RKO (cell line): ENCODE measurements at regions not wholly inside any gene's neighbourhood (a gene's known extent, or its start where the extent isn't known, plus 50 kb on each side); places are given as distances from the start of the nearest gene placed in this dataset.

ENCODE experiments used
- DNase-seq: peaks from one replicate; pipeline ENCODE4 v3.0.0-alpha.2; 2016; ENCODE audit warnings: low spot score

DNA sequence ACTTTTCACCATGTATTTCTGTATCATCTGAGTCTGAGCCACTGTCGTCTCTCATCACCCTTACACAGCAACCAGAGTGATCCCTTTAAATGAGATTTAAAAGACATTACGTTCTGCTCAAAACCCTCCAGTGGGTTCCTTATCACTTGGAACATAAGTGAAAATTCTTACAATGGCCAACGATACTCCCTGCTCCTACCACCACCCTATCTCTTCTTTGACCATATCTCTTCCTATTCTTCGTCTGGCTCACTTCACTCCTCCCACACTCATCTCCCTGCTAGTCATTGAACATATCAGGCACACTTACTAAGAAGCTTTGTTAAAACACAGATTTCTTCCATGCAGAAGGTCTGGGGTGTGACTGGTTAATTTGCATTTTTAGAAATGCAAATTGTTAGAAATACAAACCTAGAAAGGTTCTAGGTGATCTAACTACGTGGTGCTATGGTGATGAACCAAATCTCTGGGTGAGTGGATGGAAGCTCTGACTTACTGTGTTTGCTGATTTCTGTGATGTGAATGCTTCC is 166.6 kb upstream of the CD180 start:
- DNase-seq = no peak

DNA sequence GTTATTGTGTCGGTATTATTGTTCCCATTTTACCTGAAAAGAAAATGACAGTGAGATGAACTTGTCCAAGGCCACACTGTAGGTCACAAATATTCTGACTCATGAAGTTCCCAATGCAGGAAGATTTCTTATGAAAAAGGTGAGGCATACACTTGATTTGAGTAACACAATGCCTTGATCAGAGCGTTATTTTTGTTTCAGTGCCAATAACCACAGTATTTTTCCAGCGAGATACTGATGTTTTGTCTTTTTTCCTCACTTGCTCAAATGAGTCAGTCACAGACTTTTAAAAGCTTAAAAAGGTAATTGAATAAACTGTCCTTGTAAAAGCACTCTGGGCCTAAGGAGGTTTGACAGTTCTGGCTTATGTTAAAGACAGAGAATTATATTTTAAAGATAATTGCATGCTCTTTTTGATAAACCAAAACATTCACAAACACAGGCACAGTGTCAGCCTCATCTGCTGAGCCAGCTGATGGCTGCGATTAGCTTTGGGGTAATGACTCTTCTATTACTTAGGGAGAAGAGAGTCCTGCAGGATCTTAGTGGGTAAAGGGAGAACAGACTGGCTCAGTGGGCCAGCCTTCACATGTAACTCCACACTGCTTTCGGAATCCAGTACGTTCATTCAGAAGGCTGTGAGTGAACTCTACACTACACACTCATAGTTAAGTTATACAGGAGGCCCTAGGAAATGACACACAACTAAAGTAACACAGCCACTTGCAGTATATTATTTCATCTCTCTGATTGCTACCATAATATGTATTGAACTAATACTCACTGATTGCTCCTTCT is 165.5 kb upstream of the CD180 start:
- no peak for DNase-seq

DNA sequence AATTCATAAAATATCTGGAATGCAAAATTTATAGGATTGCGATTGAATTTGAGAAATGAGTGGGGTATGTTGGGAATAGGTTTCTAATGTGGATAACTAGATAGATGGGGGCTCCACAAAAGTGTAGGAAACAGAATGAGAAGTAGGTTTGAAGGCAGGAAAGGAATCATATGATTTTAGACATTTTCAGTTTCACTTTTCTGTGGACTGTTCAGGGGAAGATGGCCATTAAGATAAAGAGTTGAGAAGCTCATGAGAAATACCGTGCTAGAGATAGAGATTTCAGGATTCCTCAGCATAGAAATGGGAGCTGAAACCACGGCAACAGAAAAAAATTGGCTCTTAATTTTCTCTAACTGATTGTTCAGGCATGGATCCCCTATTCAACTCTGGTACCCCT is 163.4 kb upstream of the CD180 start:
- no peak for DNase-seq

DNA sequence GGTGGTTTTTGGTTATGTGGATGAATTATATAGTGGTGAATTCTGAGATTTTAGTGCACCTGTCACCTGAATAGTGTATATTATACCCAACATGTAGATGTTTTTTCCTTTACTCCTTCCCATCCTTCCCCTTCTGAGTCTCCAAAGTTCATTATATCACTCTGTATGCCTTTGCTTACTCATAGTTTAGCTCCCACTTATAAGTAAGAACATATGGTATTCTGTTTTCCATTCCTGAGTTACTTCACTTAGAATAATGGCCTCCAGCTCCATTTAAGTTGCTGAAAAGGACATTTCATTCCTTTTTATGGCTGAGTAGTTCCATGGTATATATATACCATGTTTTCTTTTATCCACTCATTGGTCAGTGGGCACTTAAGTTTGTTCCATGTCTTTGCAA is 161.6 kb upstream of the CD180 start:
- no peak for DNase-seq

DNA sequence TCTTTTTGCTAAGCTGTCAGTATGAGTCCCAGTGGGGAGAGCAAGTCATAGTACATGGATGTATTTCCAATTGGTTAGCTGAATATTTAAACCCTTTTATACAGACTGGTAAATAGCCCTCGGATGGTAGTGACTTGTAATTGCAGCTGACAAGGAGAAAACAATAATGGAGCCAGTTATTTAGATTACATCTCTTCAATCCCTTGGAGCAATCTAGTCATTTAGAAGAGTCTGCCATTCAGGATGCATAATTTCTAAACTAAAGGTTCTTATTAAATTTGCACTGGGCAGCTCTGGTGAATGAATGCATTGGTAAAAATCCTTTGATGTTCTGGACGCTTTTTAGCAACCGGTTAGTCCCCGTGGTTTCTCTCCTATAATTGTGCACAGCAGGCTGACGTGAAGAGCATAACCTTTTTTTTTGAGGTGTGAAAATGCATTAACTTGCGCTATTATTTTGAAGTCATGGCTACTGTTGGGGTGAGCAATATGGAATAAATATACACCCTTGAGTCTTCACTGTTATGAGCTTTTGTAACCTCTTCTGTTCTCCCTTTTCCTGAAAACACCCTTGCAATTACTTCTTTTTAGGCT is 158.6 kb upstream of the CD180 start:
- DNase-seq = peak; percentile 3

DNA sequence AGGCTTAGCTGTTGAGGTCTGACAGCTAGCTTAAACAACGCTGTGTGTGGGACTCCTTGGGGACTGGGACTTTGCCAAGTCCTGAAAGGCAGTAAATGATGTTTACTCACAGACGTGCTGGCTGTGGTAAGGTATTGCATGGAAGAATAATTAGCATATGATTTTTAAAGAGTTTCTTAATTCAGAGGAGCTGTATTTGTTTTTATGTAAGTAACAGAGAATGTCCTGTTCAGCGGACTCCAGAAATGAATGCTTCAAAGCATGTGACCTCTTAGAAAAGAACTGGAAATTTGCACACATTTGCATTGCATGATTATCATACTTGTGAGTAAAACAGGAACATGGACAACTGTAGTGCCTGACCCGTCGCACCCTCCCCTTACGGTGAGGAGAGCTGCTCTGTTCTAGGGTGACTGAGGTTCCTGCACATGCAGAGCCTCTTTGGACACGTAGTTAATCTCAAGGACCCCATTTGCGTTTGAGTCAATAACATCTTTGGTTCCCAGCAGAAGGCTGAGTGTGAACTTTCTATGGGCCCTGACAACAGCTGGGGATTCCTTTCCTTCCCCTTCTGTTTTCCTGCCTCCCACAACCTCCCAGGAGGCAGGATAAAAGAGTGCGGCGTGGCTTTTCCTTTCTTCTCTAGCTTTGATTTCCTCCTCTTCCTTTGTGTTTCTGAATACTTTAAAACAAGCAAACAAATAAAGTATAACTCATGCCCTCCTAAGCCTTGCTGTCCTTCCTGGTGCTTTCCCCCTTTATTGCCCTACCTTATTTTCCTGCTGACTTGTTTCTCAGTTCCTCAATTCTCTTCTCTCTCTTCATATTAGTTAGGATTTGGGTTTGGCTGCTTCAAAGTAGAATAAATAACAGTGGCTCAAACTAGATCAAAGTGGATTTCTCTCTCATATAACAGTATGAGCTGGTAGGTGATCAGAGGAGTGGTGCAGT is 157.2 kb upstream of the CD180 start:
- DNase-seq = no peak

DNA sequence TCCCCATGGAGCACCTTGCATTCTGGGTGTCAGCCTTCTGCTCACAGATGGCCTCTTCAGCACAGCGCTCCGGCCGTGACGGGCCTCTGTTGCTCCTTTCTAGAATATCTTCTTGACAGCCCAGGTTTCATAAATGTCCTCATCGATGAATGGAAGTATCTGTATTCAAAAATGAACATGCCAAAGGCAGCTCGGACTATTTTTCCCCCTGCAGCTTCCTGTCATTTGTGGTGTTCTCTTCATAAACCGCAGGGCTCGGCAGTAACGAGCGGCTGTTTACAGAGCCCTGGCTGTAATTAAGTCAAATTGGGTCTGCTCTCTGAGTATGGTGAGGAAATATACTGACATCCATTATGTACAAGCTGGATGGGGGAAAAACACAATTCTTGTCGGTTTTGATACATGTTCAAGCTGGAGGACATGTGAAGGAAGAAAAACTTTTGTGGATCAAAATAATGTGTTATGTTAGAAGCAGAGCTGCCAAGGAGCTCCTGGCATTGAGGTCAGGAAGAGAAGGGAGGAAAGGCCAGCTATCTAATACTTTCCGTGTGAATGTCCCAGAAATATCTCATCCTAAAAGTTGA is 154.1 kb upstream of the CD180 start:
- DNase-seq = no peak

DNA sequence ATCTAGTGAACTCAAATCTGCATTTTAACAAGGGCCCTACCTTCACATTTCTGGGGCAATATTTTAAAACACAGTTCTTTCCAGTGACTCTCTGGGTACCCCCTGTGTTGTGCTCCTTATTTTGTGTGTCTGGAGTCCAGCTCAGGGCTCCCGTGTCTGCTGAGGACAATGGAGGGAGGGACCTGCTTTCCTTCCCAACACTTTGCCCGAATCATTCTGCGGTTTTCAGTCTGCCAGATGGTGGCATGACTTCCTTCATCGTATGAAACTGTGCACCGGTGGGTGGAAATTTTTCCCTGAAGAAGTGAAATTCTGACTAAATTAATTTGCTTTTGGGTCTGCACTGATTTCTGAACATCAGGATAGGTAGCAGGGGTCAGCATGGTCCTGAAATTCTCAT is 153.6 kb upstream of the CD180 start:
- no peak for DNase-seq

DNA sequence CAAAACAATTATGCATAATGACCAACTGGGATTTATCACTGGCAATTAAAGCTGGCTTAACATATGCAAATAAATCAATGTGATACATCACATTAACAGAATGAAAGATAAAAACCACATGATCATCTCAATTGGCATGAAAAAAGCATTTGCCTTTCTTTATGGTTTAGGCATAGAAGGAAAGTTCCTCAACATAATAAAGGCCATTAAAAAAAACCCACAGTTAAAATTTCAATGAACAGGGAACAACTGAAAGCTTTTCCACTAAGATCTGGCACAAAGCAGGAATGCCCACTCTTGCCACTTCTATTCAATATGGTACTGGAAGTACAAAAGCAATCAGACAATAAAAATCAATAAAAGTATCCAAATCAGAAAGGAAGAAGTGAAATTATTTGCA is 151.2 kb upstream of the CD180 start:
- no peak for DNase-seq

DNA sequence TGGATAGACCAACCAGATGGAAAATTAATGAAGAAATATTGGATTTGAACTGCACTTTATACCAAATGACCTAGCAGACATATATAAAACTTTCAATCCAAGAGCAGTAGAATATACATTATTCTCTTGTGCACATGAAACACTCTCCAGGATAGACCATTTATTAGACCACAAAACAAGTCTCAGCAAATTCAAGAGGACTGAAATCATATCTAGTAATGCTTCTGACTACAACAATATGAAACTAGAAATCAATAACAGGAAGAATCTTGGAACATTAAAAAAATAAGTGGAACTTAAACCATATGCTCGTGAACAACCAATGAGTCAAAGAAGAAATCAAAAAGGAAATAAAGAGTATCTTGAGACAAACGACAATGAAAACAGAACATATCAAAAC is 150.0 kb upstream of the CD180 start:
- DNase-seq = no peak

DNA sequence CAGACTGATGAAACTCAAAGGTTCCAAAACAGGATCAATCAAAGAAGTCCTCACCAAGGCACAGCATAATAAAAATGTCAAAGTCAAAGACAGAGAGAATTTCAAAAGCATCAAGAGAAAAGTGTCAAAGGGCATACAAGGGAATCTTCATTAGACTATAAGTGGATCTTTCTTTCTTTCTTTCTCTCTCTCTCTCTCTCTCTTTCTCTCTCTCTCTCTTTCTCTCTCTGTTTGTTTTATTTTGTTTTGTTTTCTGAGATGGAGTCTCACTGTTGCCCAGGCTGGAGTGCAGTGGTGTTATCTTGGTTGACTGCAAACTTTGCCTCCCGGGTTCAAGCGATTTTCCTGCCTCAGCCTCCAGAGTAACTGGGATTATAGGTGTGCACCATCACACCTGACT is 148.3 kb upstream of the CD180 start:
- no peak for DNase-seq

DNA sequence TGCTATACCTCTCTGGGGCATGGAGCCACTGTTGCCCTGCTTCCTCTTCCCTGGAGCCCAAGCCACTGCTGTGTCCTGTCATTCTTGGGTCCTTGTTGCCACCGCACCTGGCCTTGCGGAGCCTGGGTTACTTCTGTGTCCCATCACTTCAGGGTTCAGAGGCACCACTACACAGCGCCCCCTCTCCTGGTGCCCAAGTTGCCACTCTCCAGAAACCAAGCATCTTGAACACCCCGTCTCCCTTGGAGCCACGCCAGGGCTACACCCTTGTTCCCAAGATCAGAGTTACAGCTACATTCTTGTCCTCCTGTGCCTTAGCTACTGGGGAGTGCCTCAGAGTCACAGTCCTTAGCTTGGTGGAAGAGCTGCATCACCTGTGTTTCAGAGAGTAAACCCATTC is 147.2 kb upstream of the CD180 start:
- no peak for DNase-seq

DNA sequence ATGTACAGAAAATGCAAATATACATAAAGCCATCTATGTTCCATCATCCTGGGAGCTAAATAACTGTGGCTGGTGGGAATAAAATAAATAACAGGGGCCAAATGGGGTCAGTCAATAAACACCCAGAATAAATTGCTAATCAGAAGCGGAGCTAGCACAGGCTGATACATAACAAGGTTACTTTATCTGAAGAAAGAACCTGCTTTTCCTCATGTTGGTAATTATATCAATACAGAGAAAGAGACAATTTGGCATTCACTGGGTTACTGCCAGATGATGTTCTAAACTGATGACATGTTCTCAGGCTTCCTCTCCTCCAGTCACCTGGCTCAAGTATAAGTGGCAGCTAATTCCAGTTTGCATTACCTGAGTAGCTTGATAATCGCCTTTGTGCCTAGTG is 144.9 kb upstream of the CD180 start:
- no peak for DNase-seq

DNA sequence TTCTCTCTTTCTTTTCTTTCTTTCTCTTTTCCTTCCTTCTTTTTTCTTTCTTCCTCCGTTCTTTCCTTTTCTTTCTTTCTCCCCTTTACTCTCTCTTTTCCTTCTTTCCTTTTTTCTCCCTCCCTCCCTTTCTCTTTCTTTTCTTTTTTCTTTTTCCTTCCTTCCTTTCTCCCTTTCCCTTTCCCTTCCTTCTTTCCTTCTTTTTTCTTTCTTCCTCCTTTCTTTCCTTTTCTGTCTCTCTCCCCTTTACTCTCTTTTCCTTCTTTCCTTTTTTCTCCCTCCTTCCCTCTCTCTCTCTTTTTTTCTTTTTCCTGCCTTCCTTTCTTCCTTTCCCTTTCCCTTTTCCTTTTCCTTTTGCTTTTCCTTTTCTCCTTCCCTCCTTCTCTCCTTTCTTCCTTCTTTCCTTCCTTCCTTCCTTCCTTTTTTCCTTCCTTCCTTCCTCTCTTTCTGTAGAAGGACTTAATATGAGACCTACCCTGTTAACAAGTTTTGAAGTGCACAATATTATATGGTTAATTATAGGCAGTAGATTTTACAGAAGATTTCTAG is 142.7 kb upstream of the CD180 start:
- no peak for DNase-seq

DNA sequence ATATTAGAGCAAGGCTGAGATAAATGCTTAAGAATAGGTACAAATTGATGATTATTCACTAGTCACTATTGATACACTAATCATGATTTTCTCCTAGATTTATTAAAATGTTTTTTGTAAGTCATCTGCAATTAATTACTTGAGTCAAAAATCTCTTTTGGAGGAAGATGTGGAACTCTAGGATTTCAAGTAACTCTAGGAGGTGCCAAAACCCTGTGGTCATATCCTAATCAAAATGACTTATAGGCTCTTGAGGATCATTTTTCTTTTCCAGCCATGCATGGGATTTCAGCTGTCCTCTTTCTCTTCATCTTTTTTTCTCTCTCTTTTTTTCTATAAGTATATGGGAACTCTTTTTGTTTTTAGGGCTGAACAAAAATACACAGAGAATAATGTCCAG is 141.8 kb upstream of the CD180 start:
- no peak for DNase-seq

DNA sequence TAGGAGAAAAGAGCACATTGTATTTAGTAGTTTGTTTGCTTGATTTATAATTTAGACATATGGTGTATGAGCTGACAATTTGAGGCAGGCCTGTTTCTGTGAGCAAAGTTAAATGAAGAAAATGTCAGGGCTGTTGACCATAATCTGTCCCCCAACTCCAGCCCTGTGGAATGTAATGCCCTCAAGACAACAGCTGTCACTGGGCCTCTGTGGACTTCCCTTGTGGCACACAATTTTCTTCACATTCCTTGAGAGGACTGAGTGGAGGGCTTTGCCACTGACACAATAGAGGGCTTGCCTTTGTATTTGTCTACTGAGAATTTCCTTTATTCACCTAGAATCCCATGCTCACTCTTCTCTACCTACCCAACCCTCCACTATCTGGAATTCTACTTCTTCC is 141.2 kb upstream of the CD180 start:
- DNase-seq = no peak

DNA sequence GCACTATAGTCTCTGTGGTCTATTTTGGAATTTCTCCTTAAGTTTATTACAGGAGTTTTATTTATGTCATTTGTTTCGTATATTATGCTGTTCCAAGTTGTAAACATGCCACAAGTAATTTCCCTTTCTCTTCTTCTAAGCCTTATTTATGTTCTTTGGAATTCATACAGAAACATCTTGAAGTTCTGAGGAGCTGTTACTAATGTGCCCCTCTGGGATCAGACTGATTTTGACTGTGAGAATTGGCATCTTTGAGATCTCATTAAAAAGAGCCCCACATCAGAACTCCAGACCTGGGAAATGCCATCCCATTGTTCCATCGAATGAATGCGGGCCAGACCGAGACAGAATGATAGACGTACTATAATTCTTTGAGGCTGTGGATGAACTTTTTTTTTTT is 138.8 kb upstream of the CD180 start:
- DNase-seq = no peak

DNA sequence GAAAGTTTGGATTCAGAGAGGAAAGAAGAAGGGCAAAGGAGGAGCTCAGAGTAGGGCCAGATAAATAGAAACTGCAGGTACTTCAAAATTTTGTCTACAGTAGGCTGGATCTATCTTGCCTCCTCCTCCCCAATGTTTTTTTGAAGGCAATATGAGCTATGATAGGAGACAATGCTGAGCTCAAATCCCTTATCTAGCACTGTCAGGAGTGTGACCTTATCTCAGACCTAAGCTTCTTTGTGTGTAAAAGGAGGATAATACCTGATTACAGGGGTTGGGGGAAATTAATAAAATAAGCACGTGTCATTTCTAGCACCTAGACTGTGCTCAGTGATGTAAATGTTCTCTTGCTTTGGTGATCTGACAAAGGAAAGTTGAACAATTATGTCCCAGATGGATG is 137.8 kb upstream of the CD180 start:
- DNase-seq = no peak

DNA sequence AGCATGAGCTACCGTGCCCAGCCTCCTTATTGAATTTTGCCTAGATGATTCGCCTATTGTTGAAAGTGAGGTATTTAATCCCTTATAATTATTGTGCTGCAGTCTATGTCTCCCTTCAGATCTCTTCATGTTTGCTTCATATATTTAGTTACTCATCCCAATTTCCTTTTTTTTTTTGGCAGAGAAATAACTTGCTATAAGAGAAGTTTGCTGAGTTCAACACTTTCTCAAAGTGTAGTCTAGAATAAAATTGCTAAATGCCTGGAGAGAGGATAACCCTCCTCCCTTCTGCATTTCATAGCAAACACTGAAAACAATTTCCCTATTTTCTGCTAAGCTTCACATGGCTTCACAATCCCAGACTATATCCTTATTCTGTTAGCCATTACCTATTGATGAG is 136.6 kb upstream of the CD180 start:
- DNase-seq = no peak

DNA sequence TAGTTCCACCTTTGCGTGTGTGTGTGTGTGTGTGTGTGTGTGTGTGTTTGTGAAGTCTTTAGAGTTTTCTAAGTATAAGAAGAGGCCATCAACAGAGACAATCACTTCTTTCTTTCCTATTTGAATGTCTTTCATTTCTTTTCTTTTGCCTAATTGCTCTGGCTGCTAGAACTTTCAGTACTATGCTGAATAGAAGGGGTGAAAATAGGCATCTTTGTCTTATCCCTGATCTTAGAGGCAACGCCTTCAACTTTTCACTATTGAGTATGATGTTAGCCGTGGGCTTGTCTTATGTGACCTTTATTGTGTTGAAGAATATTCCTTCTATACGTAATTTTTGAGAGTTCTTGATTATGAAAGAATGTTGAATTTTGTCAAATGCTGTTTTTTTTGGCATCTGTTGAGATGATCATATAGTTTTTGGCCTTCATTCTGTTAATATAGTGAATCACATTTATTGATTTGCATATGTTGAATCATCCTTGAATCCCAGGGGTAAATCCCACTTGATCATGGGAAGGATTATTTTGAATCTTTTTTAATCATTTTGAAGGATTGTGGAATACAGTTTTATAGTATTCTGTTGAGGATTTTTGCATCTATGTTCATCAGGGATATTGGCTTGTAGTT is 134.8 kb upstream of the CD180 start:
- no peak for DNase-seq

DNA sequence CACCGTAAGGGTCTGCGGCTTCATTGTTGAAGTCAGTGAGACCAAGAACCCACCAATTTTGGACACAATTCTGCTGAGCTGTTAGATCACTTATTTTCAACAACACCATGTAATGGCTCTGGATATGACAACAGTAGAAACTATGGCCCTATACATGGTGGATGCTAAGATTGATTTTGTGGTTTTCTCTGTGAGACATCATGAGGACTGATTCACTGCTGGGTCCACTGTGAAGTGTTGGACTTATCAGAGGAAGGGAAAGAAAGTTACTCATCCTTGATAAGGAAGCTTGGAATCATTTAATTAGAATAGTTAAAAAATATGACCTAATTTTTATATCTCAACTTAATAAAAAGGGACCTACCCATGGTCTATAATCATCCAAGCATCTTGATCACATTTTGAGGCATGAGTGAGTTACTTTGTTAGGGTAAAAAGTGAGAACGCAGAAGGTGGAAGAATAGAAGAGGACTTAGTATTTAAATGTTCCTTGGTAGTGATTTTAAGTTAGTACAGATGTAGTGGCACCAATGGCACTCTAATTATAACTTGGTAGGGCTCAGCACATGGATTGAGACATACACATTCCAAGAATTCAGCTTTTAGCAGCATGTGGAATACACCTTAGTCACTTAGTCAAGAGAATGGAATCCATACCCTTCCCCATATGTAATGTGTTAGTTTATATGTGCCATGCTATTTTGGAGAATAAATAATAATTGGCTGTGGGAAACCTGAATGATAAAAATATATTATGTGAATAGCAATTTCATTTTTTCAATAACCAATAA is 123.5 kb upstream of the CD180 start:
- DNase-seq = no peak
